ENCODE measurements at regions not wholly inside any gene's neighbourhood (a gene's known extent, or its start where the extent isn't known, plus 50 kb on each side); places are given as distances from the start of the nearest gene placed in this dataset.

DNA sequence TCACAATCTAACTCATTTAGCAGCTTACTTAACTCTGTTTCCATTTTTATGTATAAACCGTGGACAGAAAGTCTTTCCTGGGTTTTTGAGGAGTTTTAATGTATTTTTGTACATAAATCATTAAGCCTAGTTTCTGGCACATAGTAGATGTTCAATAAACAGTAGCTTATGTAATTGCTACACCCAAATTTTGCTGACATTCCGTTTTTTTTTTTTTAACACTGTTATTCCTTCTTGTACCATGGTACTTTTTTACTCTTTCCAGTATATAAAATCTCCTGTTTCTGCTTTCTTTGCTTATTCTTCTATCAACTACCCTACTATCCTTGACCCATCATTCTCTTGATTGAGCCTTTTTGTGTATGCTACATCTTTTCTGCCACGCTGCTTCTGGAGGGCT, 1151.3 kb upstream of the CRIM1 start:
- TF ChIP-seq, protein P1, sequence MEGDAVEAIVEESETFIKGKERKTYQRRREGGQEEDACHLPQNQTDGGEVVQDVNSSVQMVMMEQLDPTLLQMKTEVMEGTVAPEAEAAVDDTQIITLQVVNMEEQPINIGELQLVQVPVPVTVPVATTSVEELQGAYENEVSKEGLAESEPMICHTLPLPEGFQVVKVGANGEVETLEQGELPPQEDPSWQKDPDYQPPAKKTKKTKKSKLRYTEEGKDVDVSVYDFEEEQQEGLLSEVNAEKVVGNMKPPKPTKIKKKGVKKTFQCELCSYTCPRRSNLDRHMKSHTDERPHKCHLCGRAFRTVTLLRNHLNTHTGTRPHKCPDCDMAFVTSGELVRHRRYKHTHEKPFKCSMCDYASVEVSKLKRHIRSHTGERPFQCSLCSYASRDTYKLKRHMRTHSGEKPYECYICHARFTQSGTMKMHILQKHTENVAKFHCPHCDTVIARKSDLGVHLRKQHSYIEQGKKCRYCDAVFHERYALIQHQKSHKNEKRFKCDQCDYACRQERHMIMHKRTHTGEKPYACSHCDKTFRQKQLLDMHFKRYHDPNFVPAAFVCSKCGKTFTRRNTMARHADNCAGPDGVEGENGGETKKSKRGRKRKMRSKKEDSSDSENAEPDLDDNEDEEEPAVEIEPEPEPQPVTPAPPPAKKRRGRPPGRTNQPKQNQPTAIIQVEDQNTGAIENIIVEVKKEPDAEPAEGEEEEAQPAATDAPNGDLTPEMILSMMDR (IDR thresholded peaks at IDR 0.05), result no peak
- Histone ChIP-seq H3K9me3 (ENCODE audit: control insufficient read depth in 1 of 2, insufficient read depth in 1 of 2, low read length in 2 of 2) (peaks cover 0 to 4% of the 10 kb centered on the region in 2 experiments), H3K27ac (ENCODE audit: low read depth in 1 of 2, low read length in 2 of 2) (no peak overlapping the region), H3K36me3 (ENCODE audit: insufficient read depth, low read length) (no peaks in the 10 kb centered on the region), H3K4me1 (ENCODE audit: insufficient read depth, low read length) (no peaks in the 10 kb centered on the region), H3K4me3 (ENCODE audit: low read length) (no peak overlapping the region), H3K27me3 (ENCODE audit: control insufficient read depth in 1 of 2, insufficient read depth in 2 of 2, low read length in 2 of 2) (no peaks in the 10 kb centered on the region)
- DNase-seq (no peak), ATAC-seq (ENCODE audit: poor library complexity) (no peak)
- ChIA-PET CTCF (no interaction called here), POLR2A (no interaction called here)
- Mint-ChIP-seq H3K27ac (no peak overlapping the region), H3K4me1 (ENCODE audit: low read depth) (no peaks in the 10 kb centered on the region), H3K4me3 (no peak overlapping the region), H3K36me3 (ENCODE audit: low read depth) (no peaks in the 10 kb centered on the region), H3K9me3 (peaks cover 4% of the 10 kb centered on the region), H3K27me3 (no peaks in the 10 kb centered on the region)
- intact Hi-C loops (cut with DNase I, micrococcal nuclease), result no loop called here

DNA sequence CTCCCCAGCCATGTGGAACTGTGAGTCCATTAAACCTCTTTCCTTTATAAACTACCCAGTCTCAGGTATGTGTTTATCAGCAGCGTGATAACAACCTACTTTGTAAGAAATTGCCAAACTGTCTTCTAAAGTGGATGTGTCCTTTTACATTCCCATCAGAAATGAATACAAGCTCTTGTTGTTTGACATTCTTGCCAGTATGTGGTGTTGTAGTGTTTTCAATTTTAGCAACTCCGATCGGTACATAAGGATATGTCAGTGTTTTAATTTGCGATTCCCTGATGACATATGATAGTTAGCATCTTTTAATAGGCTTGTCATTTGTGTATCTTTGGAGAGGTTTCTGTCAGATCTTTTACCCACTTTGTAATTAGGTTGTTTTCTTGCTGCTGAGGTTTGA, 1156.3 kb upstream of the CRIM1 start:
- Histone ChIP-seq H3K27ac (ENCODE audit: low read depth in 1 of 2, low read length in 2 of 2) (no peak overlapping the region), H3K4me1 (ENCODE audit: insufficient read depth, low read length) (no peaks in the 10 kb centered on the region), H3K27me3 (ENCODE audit: control insufficient read depth in 1 of 2, insufficient read depth in 2 of 2, low read length in 2 of 2) (no peaks in the 10 kb centered on the region), H3K9me3 (ENCODE audit: control insufficient read depth in 1 of 2, insufficient read depth in 1 of 2, low read length in 2 of 2) (peaks cover 0 to 10% of the 10 kb centered on the region in 2 experiments), H3K36me3 (ENCODE audit: insufficient read depth, low read length) (no peaks in the 10 kb centered on the region), H3K4me3 (ENCODE audit: low read length) (no peak overlapping the region)
- Mint-ChIP-seq H3K36me3 (ENCODE audit: low read depth) (no peaks in the 10 kb centered on the region), H3K9me3 (peaks cover 12% of the 10 kb centered on the region), H3K27ac (no peak overlapping the region), H3K4me3 (no peak overlapping the region), H3K27me3 (no peaks in the 10 kb centered on the region), H3K4me1 (ENCODE audit: low read depth) (no peaks in the 10 kb centered on the region)
- ChIA-PET CTCF (no interaction called here), POLR2A (no interaction called here)
- DNase-seq (no peak), ATAC-seq (ENCODE audit: poor library complexity) (no peak)
- intact Hi-C loops (cut with DNase I, micrococcal nuclease), result no loop called here
- TF ChIP-seq, protein P1 (IDR thresholded peaks at IDR 0.05), result no peak

DNA sequence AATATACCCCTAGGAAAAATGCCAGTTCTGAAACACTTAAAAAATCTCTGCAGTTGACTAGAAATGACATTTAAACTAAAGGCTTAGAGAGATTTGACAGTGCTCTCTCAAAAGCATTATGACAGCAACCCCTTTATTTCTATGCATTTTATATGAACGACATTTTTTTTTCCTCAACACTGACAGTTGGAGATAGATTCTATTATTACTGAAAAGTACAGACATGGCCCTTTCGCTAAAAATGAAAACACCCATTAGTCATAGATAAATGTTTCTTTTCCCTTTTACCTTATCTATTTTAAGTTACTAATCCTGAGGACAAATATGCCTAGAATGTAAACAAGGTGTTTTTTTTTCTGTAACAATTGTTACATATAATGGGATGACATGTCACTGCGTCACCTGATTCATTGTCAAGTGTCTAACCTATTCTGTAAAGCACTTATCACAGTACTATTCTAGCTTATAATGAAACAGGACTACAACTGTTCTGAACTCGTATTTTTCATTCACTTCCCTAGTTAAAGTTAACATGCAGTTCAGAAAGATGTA, 1169.6 kb upstream of the CRIM1 start:
- no peaks in the 10 kb centered on the region for H3K36me3 Mint-ChIP-seq (ENCODE audit: low read depth)
- POLR2A ChIA-PET, result no interaction called here
- H3K9me3 ChIP-seq (ENCODE audit: control insufficient read depth in 1 of 2, insufficient read depth in 1 of 2, low read length in 2 of 2), result no peaks in the 10 kb centered on the region
- H3K9me3 Mint-ChIP-seq, result peaks cover 7% of the 10 kb centered on the region
- CTCF ChIA-PET, result interaction anchor here (0.7 kb wide), 1 partner anchor 898 kb away, joined by 3 read pairs; no protein-coding TSS in a partner anchor
- no peaks in the 10 kb centered on the region for H3K27me3 Mint-ChIP-seq
- no peak overlapping the region for H3K4me3 ChIP-seq (ENCODE audit: low read length)
- H3K4me1 Mint-ChIP-seq (ENCODE audit: low read depth), result no peaks in the 10 kb centered on the region
- H3K4me1 ChIP-seq (ENCODE audit: insufficient read depth, low read length), result no peaks in the 10 kb centered on the region
- TF ChIP-seq, protein P1 (IDR thresholded peaks at IDR 0.05), result no peak
- no peaks in the 10 kb centered on the region for H3K36me3 ChIP-seq (ENCODE audit: insufficient read depth, low read length)
- ATAC-seq (ENCODE audit: poor library complexity) (no peak), DNase-seq (no peak)
- no peaks in the 10 kb centered on the region for H3K27me3 ChIP-seq (ENCODE audit: control insufficient read depth in 1 of 2, insufficient read depth in 2 of 2, low read length in 2 of 2)
- no peak overlapping the region for H3K27ac ChIP-seq (ENCODE audit: low read depth in 1 of 2, low read length in 2 of 2)
- H3K27ac Mint-ChIP-seq, result no peak overlapping the region
- H3K4me3 Mint-ChIP-seq, result no peak overlapping the region
- intact Hi-C loops (cut with DNase I, micrococcal nuclease), result no loop called here

All from CD4-positive, alpha-beta T cell (primary cell).